ENCODE measurements at regions not wholly inside any gene's neighbourhood (a gene's known extent, or its start where the extent isn't known, plus 50 kb on each side); places are given as distances from the start of the nearest gene placed in this dataset.

GRCh38 chr14:48726080-48726642 is 860.0 kb downstream of the RPS29 start:
- TF ChIP-seq CTCF (IDR thresholded peaks at IDR 0.05; ENCODE audit: low read depth, low read length, missing input control), result no peak
- no peak for TF ChIP-seq MAX (IDR thresholded peaks at IDR 0.05)
- TF ChIP-seq RXRA (IDR thresholded peaks at IDR 0.05), result no peak
